HPDE6-E6E7 (cell line): ENCODE measurements at regions not wholly inside any gene's neighbourhood (a gene's known extent, or its start where the extent isn't known, plus 50 kb on each side); places are given as distances from the start of the nearest gene placed in this dataset.

Experiments used
- DNase-seq: peaks from one replicate; pipeline ENCODE4 v3.0.0; 2011; ENCODE audit warnings: missing footprints; ENCODE audit errors: extremely low spot score

DNA sequence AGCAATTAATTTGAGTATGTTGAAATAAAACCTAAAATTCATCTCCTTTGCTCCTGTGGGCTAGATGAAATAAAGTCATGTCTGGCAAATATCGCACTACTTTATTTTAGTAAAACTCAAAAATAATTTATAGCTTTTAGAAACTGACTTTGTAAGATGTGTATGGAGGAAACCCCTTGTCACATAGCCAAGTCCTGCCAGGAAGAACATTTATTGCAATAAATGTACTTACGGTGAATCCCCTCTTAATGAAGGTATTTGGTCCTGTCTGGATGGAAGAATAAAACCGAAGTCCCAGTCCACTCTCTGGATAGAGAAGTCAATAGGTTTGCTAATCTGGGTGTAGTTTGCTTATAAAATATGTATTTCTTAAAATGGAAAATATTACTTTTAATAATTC, 1226.8 kb upstream of the MAP3K7 start:
- no peak for DNase-seq

DNA sequence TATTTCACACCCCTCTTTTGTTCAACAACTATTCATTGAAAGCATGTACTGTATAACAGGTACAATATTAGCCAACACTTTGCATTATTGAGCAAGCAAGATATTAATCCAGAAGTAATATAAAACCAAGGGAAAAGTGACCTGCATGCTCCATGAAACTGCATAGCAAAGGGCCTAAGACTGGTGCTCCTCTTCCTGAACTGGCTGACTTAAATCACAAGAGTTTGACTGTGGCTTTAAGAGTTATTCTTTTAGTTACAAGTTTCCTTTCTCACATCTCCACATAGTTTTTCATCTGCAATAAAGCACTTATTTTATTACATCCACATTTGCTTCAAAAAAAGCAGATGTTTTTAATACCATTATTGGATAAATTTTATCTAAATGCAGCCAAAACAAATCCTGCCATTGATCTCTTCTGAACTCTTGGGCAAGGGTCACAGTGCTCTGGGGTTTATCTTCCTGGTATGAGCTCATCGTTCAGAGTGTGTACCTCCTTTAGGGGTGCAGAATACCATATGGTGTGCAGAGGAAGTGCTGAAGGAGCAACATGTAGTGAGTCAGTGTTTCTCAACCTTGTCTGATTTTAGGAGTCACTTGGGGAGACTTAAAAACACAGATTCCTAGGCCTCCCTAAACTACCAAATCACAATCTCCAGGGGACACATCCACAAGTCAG, 1225.9 kb upstream of the MAP3K7 start:
- no peak for DNase-seq

DNA sequence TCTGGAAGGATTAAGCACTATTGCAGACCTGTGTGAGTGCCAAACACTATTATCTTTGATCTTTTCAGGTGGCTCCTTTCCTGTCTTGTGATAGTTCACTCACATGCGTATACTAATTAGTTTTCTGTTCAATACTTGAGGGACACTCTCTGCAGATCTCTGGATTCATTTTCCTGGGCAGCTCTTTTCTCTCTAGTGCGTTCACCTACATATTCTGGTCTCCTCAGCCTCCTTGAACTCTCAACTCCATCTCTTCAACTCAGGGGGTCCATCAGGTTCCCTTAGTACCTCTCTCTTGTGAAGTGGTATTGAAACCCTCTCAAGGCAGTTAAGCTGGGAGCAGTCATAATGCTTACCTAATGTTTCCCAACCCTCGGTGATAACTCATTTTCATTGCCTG, 1218.1 kb upstream of the MAP3K7 start:
- no peak for DNase-seq

DNA sequence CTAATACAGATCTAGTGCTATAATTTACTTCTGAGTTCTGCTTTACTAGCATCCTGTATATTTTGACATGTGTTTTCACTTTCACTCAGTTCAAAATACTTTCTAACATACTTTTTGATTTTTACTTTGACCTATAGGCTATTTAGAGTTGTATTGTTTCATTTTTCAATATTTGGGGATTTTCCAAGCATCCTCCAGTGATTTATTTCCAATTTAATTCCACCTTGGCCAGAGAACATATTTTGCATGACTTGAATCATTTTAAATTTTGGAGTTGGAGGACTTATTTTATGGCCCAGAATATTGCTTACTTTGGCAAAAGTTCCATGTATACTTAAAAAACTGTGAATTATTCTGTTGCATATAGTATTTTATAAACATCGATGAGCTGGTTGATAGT, 1215.6 kb upstream of the MAP3K7 start:
- no peak for DNase-seq

DNA sequence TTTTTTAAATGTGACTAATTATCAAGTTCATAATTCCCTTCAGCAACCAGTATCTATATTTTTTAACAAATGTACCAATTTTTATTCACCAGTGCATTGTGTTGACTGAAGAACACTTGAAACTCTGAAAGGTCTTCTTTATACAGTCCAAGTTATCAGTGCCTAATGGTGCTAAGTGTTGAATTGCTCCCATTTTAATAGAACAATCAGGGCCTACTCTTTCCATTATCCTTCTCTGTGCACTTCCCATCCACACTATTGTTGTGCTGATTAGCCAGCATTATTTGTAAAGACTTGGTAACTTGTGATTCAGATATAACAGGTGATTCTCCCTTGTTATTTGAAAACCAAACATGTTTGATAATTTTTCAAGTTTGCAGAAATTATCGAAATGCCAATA, 1209.7 kb upstream of the MAP3K7 start:
- DNase-seq: no peak

DNA sequence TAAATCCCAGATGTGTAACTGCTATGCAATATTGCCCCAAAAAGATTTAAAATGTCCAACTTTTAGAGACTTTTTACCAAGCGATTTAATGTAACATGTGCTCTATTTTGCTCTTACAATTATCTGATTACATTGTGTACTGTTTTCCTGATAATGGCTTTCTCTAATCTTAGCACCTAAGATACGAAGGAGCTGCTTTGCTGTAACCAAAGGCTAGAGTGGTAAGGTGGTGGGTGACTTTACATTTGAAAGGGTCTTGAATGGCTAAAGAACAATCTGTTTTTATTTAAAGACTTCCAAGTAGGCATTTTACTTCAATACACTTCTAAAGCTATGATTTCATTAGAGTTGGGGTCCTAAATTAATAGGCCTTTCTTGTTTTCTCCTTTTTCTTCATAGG, 1201.6 kb upstream of the MAP3K7 start:
- DNase-seq: no peak

DNA sequence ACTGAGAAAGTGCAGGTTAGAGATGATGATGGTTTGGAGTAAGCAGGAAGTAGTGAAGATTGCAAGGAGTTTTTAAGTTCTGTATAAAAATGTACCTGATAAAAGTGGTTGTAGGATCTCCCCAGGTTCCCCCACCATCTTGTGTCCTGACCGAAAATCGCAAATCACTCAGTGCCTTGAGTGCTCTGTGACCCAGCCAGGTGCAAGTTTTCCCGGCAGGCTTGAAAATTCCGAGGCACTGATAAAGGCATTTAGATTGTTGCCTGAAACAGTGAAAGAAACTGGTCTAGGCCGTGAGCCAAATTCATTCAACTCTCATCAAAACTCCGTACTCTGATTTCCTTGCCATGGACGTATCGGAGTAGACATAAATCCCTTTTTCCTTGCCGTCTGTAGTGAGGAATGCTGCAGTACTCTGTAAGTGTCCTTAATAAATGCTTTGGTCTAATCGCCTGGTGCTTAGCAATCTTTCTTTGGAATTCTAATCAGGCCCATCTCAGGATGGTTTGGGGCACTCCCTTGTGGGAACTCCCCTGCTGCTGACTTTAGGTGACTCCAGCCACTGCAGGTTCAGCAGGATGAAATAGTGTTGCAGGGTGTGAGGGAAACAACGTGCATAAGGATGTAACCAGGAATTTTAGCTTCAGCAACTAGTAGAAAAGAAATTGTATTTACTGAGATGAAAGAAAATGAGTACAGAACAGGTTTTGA, 1199.8 kb upstream of the MAP3K7 start:
- DNase-seq: no peak

DNA sequence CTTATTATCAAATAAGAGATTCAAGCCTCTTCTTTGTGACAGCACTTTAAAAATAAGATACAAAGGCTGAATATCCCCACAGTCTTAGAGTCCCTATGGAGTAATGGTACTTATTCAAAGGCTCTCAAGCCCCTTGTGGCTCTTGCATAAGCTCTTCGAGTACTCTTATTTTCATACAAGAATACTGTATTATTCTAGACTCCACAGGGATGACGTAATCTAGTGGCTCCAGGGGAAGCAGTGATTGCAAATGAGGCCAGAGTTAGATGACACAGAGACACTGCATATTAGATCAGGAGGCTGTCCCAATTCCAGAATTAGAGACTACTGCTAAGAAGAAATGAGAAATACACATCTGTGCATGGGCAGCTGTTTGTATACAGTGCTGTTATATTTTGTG, 1195.9 kb upstream of the MAP3K7 start:
- DNase-seq: peak; percentile 3

DNA sequence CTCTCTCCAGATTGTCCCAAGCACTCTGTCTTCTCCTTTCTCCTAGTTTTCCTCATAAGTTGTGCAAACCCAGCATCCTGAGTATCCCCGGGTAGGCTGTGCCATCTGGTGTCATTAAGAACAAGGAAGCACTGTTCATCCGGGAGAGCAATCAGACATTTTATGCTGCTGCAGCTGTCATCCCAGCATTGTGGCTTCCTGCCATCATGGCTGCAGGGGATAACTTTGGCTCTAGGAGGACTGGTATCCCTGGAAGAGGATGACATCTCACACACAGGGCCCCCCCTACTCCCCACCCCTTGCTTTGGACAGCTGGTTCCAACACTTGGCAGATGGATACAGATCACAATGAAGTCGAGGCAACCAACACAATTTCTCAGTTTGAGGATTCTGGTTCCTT, 1195.1 kb upstream of the MAP3K7 start:
- no peak for DNase-seq

DNA sequence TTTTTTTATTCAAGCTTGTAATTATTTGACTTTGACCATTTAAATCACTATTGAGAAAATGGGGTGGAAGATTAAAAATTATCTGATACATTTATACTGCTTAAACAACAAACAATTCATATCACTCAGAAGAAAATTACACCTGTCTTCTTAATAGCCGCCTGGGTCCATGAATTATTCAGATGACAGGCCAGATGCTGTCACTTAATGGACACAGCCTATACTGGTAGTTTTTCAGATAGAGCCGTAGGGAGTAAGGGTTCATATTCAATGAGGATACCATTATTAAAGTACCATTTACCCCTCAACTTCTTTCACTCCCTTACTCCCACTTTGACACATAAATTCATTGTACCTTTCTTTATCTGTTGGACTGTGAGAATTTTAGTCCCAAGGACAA, 1193.4 kb upstream of the MAP3K7 start:
- DNase-seq: no peak

DNA sequence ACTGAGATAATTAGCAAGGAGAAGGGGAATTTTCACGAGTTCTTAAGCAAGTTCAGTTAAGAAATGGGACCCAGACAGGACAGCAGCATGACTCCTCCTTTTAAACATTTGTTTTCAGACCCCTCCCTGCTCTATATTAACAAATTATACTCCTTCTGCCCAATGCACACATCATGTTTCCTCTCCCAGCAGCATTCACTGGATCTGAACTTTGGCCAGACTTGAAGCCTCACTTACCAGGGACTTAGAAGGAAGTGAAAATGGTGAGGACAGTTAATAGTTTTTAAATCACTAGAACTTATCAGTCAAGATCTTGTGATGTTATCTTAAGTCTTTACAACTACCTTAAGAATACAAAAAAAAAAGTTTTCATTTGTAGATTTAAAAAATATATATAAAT, 1174.7 kb upstream of the MAP3K7 start:
- no peak for DNase-seq

DNA sequence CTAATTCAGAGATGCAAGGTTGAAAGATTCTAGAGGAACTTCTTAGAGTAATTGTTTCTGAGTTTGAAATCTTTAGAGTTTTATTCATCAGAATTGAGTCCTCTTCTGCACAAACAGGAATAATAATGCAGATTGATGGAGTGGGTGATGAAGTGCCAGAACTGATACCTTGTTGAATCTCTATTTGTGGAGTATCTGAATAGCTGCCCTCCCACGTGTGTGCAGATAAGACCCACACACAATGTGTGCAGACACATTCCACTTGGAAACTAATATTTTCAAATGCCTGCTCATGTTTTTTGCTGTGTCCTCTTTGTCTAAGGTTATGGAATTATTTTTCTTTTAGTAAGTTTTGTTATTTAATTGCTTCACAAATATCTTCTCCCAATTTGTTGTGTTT, 1167.8 kb upstream of the MAP3K7 start:
- DNase-seq: no peak

DNA sequence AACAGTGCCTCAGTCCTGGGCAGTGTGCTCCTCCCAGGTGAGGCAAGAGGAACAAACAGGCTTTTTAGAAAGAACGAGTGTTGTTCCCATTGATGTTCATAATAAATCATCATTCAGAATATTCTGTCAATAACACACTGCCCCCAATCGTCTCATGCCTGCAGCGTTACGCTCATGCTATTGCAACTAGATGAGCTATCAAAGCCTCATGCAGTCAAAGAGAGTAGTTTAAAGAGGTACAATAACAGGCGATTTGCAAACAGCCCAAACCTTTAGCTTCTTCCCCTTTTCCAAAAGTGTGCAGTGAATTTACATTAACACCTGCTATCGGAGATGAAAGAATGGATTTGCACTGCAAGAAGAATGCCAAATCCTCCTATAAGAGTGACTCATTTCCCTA, 1164.7 kb upstream of the MAP3K7 start:
- no peak for DNase-seq

DNA sequence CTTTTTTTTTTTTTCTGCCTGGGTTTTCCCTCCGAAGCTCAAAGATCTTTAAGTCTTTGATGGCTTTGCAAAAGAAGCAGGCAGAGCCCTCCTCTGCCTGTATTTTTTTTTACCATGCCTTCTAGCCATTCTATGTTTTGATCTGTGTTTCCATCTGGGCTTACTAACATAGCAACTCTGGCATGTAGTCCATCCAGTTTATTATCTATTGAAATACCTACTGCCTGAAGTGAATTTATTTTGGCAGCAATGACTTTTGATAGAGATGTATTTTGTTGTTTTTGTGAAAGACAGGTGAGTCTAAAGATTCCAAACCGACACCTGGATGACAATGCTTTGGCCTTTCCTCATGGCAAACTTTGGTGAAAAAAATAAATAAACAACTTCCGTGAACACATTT, 1157.7 kb upstream of the MAP3K7 start:
- no peak for DNase-seq

DNA sequence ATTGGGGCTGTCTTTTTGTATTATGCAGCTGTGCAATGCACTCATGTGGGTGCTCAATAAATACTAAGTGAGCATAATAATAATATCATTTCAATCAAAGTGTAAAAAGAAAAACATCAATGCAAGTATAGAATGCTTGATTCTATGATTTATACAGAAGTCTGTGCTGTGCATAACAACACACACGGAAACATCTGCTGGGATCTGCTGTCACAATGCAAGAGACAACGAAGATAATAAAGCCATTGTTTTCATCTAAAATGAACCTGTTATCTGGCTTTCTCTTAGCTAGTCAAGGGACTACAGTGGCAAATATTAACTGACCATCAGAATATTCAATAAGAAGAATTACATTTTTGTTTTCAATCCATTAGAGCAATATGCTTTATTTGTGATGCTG, 1156.9 kb upstream of the MAP3K7 start:
- no peak for DNase-seq

DNA sequence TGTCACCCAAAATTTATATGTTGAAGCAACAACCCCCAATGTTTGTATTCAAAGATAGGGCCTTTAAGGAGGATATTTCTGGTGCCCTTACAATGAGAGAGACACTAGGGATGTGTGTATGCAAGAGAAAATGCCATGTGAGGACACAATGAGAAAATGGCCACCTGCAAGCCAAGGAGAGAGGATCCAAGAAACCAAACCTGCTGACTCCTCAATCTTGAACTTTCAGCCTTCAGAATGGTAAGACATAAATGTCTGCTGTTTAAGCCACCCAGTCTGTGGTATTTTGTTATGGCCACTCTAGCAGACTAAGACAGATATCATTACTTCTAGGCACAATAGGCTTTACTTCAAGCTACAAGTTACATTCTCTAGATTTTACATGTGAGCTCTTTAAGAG, 1145.1 kb upstream of the MAP3K7 start:
- no peak for DNase-seq

DNA sequence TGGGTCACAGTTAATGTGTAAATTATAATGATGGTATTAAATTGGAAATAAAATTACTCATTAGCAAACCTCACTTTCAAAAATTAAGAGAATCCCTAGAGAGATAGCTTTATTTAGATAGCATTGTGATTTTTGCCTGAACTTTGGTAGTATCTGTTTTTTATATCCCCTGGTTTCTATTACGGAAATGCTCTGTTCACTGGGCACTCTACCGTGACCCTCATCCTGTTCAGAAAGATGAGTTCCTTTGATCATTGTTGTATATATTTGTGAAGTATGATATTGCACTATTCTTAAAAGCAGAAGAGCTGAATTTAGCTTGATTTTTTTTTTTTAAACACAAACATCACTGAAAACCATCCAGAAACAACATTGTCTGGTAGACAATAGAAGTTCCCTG, 1143.8 kb upstream of the MAP3K7 start:
- DNase-seq: no peak

DNA sequence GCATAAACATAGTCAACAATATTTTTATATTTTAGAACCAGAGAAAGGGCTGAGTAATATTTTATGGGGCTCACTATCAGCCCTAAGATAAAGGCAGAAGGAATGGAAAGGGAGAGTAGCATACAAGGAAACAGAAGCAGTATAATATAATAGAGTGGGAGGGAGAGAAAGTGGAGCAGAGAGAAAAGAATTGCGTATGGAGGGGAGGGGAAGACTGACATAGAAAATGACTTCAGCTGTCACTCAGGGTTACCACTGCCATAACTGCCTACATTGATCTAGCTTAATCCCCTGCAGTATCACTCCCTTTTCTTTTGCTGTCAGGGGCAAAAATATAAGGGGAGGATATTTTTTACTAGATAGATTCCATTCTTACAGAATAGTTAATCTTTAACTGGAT, 1133.5 kb upstream of the MAP3K7 start:
- DNase-seq: no peak

DNA sequence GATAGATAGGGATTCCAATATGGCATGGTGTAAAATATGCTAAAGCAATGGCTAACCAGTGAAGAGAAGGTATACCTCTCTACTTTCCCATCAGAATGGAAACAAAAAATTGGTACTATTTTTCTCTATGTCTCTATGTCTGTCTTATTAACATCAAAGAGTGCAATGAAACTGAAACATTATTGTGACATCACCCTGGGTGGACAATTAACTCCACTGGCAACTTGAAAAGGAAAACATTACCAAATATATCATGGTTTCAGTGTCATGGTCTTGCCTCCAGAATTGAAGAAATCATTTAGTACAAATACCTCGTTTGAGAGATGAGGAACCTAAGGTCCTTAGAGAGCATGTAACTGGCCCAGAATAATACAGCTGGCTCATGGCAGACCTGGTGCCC, 1132.5 kb upstream of the MAP3K7 start:
- no peak for DNase-seq

DNA sequence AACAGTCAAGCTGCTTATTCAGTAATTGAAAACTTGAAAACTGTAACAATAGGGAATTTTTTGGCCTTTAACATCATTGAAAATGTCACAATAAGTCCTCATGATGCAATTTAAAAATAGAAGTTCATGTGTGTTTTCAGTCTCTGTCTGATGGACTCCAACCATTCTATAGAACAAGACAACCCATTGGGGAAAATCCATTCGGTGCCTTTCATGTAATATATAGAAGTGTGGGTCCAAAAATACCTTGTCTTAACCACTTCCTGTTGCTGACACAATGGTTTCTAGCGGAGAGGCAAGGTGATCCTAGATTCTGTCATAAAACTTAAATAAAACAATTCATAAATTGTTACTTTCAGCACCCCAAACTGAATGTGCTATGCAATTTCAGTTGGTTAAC, 1131.3 kb upstream of the MAP3K7 start:
- no peak for DNase-seq

DNA sequence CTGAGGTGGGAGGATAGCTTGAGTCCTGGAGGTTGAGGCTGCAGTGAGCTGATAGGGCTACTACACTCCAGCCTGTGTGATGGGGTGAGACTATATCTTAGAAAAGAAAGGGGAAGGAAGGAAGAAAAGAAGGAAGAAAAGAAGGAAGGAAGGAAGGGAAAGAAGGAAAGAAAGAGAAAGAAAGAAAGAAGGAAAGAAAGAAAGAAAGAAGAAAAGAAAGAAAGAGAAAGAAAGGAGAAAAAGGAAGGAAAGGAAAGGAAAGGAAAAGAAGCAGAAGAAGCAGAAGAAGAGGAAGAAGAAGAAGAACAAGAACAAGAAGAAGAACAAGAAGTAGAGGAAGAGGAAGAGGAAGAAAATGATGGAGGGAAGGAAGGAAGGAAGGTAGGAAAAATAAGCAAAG, 1130.2 kb upstream of the MAP3K7 start:
- no peak for DNase-seq

DNA sequence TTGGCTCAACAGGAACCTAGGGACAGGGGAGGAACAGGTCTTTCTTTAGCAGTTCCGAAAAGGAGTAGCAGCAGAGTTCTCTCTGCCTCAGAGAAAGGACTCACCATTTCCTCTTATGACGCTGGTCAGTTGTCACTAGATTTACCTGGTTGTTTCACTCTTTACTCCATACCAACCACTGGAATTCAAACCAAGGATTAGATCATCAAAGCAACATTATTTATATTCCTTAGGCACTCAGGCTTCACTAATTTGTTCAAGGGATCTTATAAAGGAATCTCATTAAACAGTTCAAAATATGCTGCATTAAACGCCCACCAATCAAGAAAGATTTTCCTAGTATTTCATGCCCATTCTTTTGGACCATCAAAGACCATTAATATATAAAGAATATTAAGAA, 1129.5 kb upstream of the MAP3K7 start:
- DNase-seq: no peak

DNA sequence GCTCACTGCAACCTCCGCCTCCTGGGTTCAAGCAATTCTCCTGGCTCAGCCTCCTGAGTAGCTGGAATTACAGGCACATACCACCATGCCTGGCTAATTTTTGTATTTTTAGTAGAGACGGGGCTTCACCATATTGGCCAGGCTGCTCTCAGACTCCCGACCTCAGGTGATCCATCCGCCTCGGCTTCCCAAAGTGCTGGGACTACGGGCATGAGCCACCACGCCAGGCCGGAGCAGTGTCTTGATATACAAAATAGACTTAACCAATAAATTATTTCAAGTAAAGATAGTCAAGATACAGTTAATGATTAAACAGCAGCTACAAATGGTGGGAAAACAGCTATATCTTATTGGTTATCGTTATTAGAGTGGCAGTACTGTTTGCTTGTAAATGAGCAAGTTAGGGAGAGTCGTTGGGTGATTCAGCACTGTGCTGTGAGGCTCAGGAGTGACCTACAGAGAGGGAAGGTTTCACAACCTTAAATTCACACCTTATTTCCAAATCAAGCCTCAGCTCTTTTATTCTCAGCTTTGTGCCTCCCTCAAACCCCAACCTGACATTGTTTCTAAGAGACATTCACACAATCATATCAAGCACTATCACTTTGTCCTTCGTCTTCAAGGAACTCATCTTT, 1128.4 kb upstream of the MAP3K7 start:
- no peak for DNase-seq
